ENCODE measurements at regions not wholly inside any gene's neighbourhood (a gene's known extent, or its start where the extent isn't known, plus 50 kb on each side); places are given as distances from the start of the nearest gene placed in this dataset.

DNA sequence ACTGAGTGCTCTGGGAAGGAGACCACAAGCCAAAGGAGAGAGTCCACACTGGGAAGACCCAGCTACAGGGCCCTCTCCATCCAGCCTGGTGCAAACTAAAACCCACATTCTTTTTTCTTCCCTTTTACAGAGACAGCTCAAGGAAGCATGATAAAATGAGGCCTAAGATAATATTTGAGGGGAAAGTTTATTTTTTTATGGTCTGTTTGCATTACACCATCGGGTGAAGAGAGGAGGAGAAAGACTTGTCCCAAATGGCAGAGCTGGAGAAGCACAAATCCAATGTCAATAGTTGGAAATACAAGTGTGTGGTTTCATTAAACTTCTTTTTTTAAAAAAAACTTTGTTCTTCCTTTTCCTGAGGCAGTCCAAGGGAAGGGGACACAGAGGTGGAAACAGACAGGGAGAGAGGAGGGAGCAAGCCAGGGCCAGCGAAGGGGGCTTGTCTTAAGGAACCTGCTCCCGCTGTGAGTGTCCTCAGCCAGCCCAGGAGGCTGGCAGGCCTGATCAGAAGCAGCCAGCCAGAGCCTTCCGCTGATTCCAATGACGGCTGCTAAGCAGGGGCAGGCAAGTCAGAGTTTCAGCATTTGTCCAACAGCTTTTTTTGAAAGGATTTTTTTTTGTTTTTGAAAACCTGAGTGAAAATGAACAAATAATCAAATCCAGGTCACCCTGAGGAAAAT lies 203.8 kb upstream of the SIX2 start:
- DNase-seq (ENCODE audit: low spot score): no peak

DNA sequence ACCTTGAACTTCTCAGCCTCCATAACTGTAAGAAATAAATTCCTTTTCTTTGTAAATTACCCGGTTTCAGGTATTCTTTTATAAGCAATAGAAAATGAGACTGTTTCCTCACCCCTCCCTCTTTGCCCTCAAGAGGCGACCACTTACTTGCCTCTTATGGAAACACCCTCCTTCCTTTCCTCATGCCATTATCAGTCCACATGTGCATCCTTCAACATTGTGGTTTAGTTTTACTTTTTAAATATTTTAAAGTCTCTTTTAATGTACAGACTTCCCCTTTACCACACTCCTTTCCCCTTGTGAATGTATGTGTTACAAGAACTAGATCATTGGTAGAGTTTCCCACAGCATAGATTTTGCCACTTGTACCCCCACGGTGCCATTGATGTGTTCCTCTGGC lies 202.4 kb upstream of the SIX2 start:
- DNase-seq (ENCODE audit: low spot score): no peak

DNA sequence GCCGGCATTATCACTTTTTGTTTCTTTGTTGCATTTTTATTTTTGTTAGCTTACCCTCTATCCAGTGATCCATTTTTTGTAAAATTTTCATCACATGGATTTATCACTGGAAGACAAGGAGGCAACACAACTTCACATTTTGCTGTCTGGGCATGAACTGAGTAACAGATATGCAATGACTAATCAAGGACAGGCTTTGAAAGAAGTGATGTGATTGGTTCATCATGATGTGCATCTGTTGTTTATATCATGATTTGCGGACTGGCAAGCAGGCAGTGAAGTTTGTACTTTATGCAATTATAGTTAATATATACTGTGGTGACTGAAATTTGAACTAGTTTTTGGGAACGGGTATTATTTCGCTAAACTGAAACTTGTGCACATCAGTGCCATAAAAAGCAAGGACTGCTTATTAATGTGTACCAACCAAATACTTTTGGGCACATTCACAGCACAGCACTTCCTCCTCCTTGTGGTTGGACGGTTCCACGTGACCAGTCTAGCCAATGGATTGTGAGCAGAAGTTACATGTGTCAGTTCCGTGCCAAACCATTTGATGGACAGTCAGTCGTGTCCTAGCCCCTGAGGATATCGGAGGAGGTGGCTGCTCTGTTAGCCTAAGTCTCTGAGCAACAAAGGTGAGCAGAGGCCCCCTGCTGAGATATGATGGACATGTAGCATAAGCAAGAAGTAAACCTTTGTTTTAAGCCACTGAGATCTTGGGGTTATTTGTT lies 201.4 kb upstream of the SIX2 start:
- no peak for DNase-seq (ENCODE audit: low spot score)

DNA sequence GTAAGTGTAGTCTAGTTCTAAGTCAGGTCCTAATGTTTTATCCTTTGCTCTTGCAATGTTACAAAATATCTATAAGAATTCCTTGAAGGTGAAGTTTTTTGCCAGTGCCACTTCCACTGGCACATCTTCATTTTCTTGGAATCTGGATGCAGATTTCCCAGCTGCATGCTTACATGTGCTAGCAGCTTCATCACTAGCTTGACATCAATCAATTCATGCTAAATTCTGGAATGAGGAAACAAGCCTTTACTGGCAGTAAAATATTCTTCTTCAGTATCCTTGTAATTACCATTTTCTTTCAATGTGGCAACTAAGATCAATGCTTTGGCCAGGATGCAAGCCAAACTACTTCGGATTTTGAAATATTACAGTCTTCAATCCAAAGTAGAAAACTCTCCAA lies 200.6 kb upstream of the SIX2 start:
- no peak for DNase-seq (ENCODE audit: low spot score)

DNA sequence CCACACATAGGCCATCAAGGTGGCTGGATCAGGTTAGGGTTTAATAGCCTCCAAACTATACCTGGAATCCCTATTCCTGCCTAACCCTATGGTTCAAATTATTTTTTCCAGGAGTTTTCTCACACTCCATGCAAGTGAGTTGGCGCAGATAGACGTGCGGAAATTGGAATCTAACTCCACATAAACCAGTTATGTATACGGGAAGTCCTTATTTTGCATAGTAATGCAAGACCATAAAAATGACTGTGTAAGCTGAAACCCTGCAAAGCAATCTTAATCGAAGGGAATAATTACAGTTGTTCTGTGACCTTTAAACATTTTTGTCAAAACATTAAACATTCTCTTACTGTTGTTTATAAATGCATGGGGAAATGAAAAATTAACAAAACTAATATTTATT lies 200.1 kb upstream of the SIX2 start:
- DNase-seq (ENCODE audit: low spot score): no peak

DNA sequence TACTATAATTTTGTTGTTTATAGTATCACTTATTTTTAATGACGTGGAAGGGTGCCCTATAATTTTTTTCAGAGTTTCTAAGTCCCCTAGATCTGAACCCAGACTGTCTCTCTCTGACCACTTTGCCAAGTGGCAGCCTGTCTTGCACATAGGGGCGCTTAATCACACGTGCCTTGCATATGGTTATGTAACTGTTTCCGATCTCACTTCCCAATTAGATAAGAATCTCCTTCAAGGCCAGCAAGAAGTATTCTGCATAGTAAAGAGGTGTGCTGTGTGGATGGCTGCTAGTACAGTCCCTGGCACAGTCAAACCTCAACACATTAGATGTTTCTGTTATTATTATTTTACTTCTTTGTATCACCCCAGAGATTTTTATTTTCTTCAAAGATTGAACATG lies 197.8 kb upstream of the SIX2 start:
- no peak for DNase-seq (ENCODE audit: low spot score)

DNA sequence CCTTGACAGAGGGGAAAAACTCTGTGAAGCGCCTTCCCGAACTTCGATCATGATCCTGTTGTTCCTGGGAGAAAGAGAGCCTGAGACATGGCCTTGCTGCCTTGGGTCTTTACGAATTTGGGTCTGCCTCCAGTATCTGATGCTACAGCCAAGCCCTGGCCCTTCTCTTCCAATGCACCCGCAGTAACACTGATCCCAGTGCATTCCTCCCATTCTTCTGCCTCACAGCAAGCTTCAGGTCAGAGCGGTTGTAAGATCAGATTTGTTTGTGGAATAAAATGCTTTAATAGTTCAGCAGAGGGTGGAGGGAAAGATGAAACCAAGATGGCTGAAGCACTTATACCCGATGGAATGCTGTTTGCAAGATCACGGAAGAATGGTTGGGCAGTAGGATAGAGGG lies 196.7 kb upstream of the SIX2 start:
- no peak for DNase-seq (ENCODE audit: low spot score)

DNA sequence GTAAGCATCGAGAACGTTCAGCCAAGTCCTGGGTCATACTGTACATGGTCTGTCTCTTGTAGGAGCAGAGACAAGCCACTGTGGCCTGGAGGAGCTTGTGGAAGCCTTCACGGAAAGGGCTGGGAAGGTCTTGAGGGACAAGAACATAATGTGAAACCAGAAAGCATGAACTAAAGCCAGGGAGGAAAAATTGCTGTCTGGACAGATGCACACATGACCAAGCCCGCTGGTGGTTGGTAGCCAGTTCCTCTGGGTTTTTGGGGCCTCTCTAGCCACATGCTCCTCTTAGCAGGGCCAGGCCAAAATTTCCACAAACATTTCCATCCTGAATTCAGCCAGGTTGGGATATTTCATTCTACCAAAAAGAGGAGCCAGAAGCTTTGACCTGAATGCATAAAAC lies 196.2 kb upstream of the SIX2 start:
- DNase-seq (ENCODE audit: low spot score): no peak

DNA sequence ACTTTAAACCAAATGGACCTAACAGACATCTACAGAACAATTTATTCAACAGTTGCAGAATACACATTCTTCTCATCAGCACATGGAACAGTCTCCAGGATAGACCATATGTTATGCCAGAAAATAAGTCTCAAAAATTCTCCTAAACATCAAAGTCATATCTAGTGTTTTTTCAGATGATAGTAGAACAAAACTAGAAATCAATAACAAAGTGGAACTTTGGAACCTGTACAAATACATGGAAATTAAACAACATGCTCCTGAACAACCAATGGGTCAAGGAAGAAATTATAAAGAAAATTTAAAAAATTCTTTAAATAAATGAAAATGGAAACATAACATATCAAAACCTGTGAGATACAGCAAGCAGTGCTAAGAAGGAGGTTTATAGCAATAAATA lies 194.1 kb upstream of the SIX2 start:
- no peak for DNase-seq (ENCODE audit: low spot score)

DNA sequence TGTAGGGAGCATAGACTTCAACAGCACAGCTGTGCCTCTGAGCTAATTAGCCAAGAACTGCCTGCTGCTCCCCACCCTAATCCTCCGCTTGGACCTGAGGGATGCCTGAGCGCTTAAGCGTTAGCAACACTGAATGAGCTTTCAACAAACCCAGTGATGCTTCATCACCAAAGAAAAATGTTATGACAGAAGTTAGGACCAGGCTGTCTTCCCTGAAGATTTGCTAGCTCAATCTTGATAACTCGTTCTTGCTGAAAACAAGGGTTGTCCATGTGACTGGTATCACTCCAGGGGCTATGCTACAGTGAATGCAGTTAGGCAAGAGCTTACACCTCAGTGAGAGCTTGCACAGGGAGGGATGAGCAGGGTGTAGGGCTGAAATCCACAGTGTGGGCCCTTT lies 190.7 kb upstream of the SIX2 start:
- no peak for DNase-seq (ENCODE audit: low spot score)

DNA sequence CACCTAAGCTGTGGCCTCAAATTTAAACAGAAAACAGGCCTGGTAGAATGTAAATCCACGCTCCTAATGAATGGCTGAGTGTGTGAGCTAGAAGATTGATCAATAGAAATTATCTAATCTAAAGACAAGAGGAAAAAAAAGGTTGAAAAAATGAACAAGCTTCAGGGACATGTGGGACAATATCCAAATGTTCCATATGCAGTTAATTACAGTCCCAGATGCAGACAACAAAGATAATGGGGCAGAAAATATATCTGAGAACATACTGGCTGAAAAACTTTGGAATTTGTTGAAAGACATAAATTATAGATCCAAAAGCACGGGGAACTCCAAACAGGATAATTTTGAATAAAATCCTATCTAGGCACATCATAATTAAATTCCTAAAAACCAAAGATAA lies 186.7 kb upstream of the SIX2 start:
- no peak for DNase-seq (ENCODE audit: low spot score)

DNA sequence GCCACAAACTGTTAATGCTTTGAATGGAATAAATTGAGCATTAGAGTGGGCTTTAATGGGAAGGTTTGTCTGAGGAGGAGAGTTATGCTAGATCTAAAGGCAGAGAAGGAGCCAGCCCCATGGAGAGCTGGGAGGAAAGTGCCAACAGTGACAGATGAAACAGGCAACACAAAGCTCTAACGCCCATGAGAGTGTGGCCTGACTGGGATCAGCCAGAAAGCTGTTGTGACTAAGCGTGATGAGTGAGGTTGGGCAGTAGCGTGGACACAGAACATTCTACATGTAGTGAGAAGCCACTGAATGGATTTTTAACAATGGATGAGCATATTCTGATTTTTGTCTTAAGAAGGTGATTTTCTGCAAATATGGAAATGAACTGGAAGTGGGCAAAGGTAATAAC lies 185.3 kb upstream of the SIX2 start:
- DNase-seq (ENCODE audit: low spot score): no peak

DNA sequence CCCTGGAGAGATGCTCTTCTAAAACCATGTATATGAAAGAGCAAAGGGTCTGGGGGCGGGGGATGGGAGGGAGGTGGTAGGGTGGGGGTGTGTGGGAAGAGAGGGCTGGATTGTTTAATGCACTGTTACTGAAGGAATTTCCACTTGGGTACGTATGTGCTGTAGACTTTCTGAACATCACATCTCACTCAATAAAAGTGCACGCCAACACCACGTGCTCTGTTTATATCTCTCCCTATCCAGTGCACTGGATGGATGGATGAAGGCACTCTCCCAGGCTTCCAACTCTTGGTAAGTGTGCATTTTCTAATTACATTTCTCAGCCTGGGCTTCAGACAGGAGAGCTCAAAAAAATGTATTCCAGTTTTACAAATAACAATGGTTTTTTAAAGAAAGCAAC lies 184.3 kb upstream of the SIX2 start:
- no peak for DNase-seq (ENCODE audit: low spot score)

DNA sequence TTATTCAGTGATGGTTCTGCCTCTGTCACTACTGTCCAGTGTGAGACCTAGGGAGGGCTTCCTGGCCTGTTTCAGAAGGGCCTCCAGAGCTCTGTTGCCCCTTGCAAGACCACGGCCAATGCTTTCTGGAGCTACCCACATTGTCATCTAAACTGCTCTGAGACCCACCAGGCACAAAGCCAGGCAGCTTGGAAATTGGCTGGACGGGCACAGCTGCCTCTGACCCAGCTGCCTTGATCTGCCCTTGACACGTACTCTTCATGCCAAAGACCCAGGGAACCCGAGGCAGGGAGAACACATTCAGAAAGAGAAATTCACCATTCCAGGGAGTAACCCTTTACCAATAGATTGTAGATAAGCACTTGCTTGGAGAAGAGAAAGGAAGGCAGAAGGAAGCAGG lies 183.7 kb upstream of the SIX2 start:
- no peak for DNase-seq (ENCODE audit: low spot score)

DNA sequence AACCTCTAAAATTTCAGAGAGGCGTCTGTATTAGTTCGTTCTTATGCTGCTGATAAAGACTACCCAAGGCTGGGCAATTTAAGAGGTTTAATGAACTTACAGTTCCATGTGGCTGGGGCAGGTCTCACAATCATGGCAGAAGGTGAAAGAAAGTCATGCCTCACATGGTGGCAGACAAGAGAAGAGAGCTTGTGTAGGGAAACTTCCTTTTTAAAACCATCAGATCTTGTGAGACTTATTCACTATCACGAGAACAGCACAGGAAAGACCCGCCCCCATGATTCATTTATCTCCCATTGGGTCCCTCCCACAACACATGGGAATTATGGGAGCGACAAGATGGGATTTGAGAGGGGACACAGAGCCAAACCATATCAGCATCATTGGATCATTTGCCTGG lies 183.2 kb upstream of the SIX2 start:
- no peak for DNase-seq (ENCODE audit: low spot score)

DNA sequence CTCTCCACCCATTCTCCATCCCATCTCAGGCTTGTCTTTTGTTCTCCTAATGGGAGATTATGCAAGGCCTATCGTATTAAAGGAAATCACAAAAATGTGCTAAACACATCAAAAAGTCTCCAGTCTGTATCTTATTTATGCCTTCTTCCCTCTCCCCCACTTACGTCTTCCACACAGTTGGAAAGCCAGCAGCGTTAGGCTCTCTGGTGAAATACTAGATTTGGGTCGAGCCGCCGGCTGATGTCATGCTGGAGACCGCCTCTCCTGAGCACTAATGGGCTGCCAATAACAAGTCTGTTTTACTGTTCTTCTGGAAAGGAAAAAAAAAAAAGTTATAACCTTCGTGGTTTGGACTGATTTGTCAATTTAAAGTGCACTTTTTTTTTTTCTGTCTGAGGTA lies 182.7 kb upstream of the SIX2 start:
- DNase-seq (ENCODE audit: low spot score): no peak

DNA sequence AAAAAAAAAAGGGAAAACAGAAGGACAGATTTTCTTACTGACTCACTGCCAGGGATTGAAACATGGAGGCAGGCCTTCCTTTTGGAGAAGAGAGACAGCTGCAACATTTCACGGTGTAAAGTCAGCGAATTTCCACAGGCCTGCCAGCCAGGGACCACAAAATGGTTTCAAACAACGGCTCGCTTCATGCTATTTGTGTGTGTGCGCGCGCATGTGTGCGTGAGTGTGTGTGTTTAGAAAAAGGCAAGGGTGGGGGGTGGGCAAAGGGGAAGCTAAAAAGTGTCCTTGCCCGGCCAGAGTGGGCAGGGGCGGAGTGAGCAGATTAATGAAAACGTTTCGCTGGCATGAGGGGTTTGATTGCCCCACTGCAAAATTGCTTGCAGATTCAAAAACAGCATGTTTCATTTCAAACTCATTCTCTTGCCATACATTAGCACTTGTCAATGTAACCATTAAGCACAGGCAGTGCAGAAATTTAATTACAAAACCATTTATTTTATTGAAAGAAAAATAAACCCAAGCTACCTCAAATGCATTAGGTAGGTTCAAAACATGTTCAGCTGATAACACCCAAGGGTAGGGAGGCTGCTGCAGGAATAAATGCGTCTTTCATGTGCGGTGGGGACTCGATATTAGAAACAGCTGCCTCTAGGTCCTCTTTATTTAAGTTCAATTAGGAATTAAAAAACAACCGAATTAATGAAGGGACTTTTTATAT lies 182.1 kb upstream of the SIX2 start:
- no peak for DNase-seq (ENCODE audit: low spot score)

DNA sequence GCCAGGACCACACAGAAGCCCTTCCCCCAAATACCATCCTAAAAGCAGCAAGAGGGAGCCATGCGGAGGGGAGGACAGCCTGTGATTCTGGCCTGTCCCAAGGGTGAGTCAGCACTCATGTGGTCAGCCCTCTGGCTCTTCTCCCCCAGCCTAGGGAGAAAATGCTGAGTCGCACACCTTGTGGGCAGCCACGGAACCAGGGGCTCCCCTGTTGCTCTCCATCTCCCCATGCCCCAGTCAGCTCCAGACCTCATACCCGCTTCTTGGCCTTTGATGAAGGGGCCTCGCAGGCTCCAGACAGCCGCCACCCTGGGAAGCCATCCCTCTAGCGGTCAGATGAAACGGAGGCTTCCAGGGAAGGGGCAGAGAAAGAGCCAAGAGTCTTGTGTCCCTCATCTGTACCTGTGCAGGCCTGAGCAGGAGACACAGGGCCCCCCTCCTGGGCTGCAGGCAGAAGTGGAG lies 181.3 kb upstream of the SIX2 start:
- DNase-seq (ENCODE audit: low spot score): no peak

DNA sequence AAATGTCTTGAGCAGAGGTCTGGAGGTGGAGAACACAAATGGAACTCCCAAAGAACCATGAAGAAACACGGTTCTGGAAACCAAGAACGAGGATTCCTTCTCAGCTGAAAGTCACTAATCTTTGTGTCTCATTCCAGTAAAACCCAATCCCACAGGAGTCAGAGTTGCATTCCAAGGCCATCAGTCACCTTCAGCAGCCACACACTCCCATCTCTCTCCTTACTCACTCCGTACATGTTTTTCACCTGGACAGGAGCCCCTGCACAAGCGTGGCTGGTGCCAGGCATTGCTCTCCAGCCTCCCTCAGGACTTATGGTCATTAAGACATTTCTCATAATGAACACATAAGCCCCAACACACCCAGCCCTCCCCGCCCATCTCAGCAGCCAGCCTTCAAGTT lies 175.4 kb upstream of the SIX2 start:
- no peak for DNase-seq (ENCODE audit: low spot score)

DNA sequence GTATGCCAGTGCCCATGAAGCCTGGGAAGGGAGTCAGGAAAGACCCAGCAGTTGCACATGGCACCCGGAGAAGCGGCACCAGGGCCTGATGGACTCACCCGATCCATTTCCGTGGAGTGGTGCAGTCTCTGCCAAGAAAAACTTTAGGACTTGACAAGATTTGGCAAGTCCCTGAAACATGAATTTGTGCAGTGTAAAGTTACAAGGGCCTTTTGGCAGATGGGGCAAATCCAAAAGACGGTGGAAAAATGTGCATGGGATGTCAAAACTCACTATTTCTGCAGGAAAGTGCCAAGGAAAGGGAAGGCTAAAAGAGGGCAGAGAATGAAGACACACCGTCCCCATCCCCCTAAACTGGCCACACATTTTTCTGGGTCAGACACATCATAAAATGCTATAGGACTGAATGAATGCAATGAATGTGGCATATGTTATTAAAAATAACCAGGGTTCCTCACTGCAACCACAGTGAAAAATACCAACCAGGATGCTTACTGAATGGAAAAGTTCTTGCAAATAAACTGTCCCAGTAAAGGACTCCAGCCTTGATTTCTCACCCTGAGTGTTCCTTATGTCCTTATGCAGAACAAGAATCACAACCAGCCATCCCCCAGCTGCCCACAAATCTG lies 173.5 kb upstream of the SIX2 start:
- no peak for DNase-seq (ENCODE audit: low spot score)

DNA sequence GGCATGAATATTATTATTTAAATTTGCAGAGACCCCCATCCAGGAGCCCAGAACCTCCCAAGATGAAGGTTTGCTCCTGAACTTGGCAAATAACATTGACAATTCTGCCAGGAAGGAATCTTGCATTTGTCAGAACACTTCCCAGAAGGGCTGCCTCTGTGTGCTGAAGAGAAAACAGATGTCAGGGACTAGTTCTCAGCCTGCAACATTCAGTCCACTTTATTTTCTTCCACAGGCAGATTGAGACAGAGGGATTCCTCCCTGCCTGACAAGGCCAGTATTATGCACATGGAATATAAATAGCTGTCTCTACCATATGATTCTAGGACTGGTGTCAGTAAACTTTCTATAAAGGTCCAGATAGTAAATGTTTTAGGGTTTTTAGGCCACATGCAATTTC lies 171.5 kb upstream of the SIX2 start:
- no peak for DNase-seq (ENCODE audit: low spot score)

DNA sequence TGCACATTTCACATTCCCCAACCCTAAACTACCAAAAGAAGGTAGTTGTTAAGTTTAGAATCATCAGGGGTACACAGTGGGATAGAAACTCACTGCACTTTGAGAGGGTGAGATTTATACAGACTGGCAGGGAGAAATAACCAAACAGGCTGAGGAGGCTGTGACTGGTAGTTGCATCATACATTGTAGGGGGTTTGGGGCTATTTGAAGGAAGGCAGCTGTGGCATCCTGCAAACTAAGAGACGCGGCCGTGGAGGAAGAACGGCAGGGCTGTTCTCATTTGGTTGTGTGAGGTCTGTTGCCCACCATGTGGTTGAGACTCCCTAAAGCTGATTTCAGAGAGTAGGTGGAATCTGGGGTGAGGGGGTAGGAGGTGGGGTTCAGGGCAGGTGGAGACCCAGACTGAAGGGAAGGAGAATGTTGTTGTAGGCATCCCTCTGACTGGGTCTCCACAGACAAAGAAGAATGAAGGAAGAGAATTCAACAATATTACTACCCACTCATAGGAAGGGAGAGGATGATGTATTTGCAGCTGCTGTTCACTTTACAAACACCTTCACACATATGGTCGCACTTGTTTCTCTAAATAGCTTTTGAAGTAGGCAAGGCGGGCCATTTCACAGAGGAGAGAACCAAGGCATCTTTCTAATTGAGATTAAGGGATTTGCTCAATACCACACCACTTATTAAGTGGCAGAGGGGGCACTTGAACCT lies 170.9 kb upstream of the SIX2 start:
- DNase-seq (ENCODE audit: low spot score): no peak
